ENCODE measurements at regions not wholly inside any gene's neighbourhood (a gene's known extent, or its start where the extent isn't known, plus 50 kb on each side); places are given as distances from the start of the nearest gene placed in this dataset.

GRCh38 chr20:48453477-48454093 is 374.2 kb downstream of the PREX1 start:
- no peak for TF ChIP-seq CTCF (IDR thresholded peaks at IDR 0.05; ENCODE audit: insufficient read depth, low read depth, low read length)
- no peak for DNase-seq (ENCODE audit: low read depth)
- H3K27me3 ChIP-seq (ENCODE audit: control insufficient read depth, insufficient read depth, low read length) = 0 out of 2 replicates have a peak, but pooled peaks cover 2% of the 10 kb centered on the region
- no peaks in the 10 kb centered on the region for H3K36me3 ChIP-seq (ENCODE audit: control insufficient read depth, insufficient read depth, low read length)
- CTCF ChIA-PET = interaction anchor here (1.4 kb wide), 1 partner anchor 21 kb away, joined by 3 read pairs; no protein-coding TSS in a partner anchor
- H3K4me3 ChIP-seq (ENCODE audit: low read depth, low read length) = no peak overlapping the region
- POLR2A ChIA-PET = no interaction called here

GRCh38 chr20:48451401-48451800 is 376.4 kb downstream of the PREX1 start:
- Histone ChIP-seq H3K4me3 (ENCODE audit: low read depth, low read length) (no peak overlapping the region), H3K36me3 (ENCODE audit: control insufficient read depth, insufficient read depth, low read length) (no peaks in the 10 kb centered on the region), H3K27me3 (ENCODE audit: control insufficient read depth, insufficient read depth, low read length) (0 out of 2 replicates have a peak, but pooled peaks cover 2% of the 10 kb centered on the region)
- ChIA-PET POLR2A (no interaction called here), CTCF (no interaction called here)
- DNase-seq (ENCODE audit: low read depth) = no peak
- TF ChIP-seq CTCF (IDR thresholded peaks at IDR 0.05; ENCODE audit: insufficient read depth, low read depth, low read length) = no peak

GRCh38 chr20:48448666-48449600 is 378.9 kb downstream of the PREX1 start:
- no peak for TF ChIP-seq CTCF (IDR thresholded peaks at IDR 0.05; ENCODE audit: insufficient read depth, low read depth, low read length)
- ChIA-PET CTCF (no interaction called here), POLR2A (no interaction called here)
- Histone ChIP-seq H3K4me3 (ENCODE audit: low read depth, low read length) (no peak overlapping the region), H3K36me3 (ENCODE audit: control insufficient read depth, insufficient read depth, low read length) (no peaks in the 10 kb centered on the region), H3K27me3 (ENCODE audit: control insufficient read depth, insufficient read depth, low read length) (no peaks in the 10 kb centered on the region)
- no peak for DNase-seq (ENCODE audit: low read depth)

- CTCF ChIA-PET = interaction anchor here (0.5 kb wide), 1 partner anchor 797 kb away, joined by 3 read pairs; no protein-coding TSS in a partner anchor
- Histone ChIP-seq H3K36me3 (ENCODE audit: control insufficient read depth, insufficient read depth, low read length) (no peaks in the 10 kb centered on the region), H3K4me3 (ENCODE audit: low read depth, low read length) (no peak overlapping the region), H3K27me3 (ENCODE audit: control insufficient read depth, insufficient read depth, low read length) (no peaks in the 10 kb centered on the region)
- TF ChIP-seq CTCF (IDR thresholded peaks at IDR 0.05; ENCODE audit: insufficient read depth, low read depth, low read length) = no peak
- POLR2A ChIA-PET = no interaction called here
- DNase-seq (ENCODE audit: low read depth) = no peak
Measured at GRCh38 chr20:48447456-48447855, 380.3 kb downstream of the PREX1 start.

- DNase-seq (ENCODE audit: low read depth) = no peak
- TF ChIP-seq CTCF (IDR thresholded peaks at IDR 0.05; ENCODE audit: insufficient read depth, low read depth, low read length) = no peak
- no peak overlapping the region for H3K4me3 ChIP-seq (ENCODE audit: low read depth, low read length)
- POLR2A ChIA-PET = no interaction called here
- no peaks in the 10 kb centered on the region for H3K36me3 ChIP-seq (ENCODE audit: control insufficient read depth, insufficient read depth, low read length)
- H3K27me3 ChIP-seq (ENCODE audit: control insufficient read depth, insufficient read depth, low read length) = no peaks in the 10 kb centered on the region
- CTCF ChIA-PET = no interaction called here
Measured at GRCh38 chr20:48445827-48446226, 382.0 kb downstream of the PREX1 start.
